Mammary epithelial cell (primary cell): ENCODE measurements at regions not wholly inside any gene's neighbourhood (a gene's known extent, or its start where the extent isn't known, plus 50 kb on each side); places are given as distances from the start of the nearest gene placed in this dataset.

Source experiments
- EZH2 ChIP-seq: IDR thresholded peaks from 2 replicates; pipeline ENCODE4 v1.6.1; 2012; ENCODE audit warnings: low read length, inconsistent platforms, borderline replicate concordance
- TF ChIP-seq, protein P1 (sequence below), 2 donors: IDR thresholded peaks in 1 of 2; conservative IDR thresholded peaks in 1 of 2; 2 replicates each; pipeline ENCODE4 v1.5.1; 2011 to 2012; ENCODE audit warnings: inconsistent platforms in 2 of 2, low read length in 2 of 2, mild to moderate bottlenecking in 2 of 2, control low read depth in 1 of 2, low read depth in 1 of 2; ENCODE audit not compliant: insufficient read depth in 1 of 2; ENCODE audit errors: extremely low read depth in 1 of 2

DNA sequence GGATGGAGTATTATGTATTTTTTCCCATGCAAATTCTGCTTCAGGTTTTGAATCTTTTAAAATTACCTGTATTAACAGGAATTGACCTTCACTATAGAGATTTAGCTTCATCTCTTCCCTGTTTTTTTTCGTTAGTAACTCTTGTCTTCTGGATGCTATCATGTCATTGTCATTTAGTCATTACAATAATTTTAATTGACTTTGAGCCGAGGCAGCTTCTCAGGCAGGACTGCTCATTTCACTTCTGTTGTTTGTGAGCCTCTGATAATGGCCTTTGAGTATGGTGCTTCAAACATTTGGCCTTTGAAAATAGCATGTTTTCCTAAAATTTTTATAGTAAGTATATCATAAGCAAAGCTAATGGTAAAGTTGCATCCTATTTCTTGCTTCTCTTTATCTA is 375.1 kb upstream of the MMS22L start:
- TF ChIP-seq, protein P1, sequence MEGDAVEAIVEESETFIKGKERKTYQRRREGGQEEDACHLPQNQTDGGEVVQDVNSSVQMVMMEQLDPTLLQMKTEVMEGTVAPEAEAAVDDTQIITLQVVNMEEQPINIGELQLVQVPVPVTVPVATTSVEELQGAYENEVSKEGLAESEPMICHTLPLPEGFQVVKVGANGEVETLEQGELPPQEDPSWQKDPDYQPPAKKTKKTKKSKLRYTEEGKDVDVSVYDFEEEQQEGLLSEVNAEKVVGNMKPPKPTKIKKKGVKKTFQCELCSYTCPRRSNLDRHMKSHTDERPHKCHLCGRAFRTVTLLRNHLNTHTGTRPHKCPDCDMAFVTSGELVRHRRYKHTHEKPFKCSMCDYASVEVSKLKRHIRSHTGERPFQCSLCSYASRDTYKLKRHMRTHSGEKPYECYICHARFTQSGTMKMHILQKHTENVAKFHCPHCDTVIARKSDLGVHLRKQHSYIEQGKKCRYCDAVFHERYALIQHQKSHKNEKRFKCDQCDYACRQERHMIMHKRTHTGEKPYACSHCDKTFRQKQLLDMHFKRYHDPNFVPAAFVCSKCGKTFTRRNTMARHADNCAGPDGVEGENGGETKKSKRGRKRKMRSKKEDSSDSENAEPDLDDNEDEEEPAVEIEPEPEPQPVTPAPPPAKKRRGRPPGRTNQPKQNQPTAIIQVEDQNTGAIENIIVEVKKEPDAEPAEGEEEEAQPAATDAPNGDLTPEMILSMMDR (conservative IDR thresholded peaks at IDR 0.05 in 1 of 2, IDR thresholded peaks at IDR 0.05 in 1 of 2; ENCODE audit: extremely low read depth in 1 of 2, insufficient read depth in 1 of 2, low read depth in 1 of 2, low read length in 2 of 2): no peak
- TF ChIP-seq EZH2: no peak
